Nephron (organoid): ENCODE measurements at regions not wholly inside any gene's neighbourhood (a gene's known extent, or its start where the extent isn't known, plus 50 kb on each side); places are given as distances from the start of the nearest gene placed in this dataset.

ENCODE experiments used
- H3K27ac Mint-ChIP-seq, 3 experiments: 2 replicates each; pipeline ENCODE4 v1.8.0; 2020; ENCODE audit warnings: mixed read lengths in 3 of 3, mild to moderate bottlenecking in 2 of 3, moderate library complexity in 1 of 3
- H3K27me3 Mint-ChIP-seq: 2 replicates; pipeline ENCODE4 v1.8.0; 2021; ENCODE audit warnings: low read depth, mild to moderate bottlenecking, moderate library complexity, mixed read lengths
- H3K36me3 Mint-ChIP-seq: 2 replicates; pipeline ENCODE4 v1.8.0; 2020; ENCODE audit warnings: low read depth, mixed read lengths
- H3K4me1 Mint-ChIP-seq: 2 replicates; pipeline ENCODE4 v1.8.0; 2020; ENCODE audit warnings: mixed read lengths
- H3K4me3 Mint-ChIP-seq, 3 experiments: 2 replicates each; pipeline ENCODE4 v1.8.0; 2020; ENCODE audit warnings: mild to moderate bottlenecking in 3 of 3, mixed read lengths in 3 of 3, moderate library complexity in 2 of 3
- H3K9me3 Mint-ChIP-seq: 2 replicates; pipeline ENCODE4 v1.8.0; 2020; ENCODE audit warnings: mixed read lengths
- CTCF ChIP-seq, 3 experiments: fragments of 200-600 bp; sonication (generic); IDR thresholded peaks; one replicate each; pipeline ENCODE4 v1.5.0; 2021; ENCODE audit warnings: antibody characterized with exemption in 3 of 3; ENCODE audit not compliant: unreplicated experiment in 3 of 3

- H3K27me3 Mint-ChIP-seq: peaks cover 3% of the 10 kb centered on the region
- no peak overlapping the region for H3K4me3 Mint-ChIP-seq
- no peak for TF ChIP-seq CTCF (IDR thresholded peaks at IDR 0.05; ENCODE audit: unreplicated experiment in 3 of 3)
- peaks cover 64% of the 10 kb centered on the region for H3K4me1 Mint-ChIP-seq
- peak overlapping the region in 2 of 3 experiments; percentile 80 to 82 for H3K27ac Mint-ChIP-seq
- H3K36me3 Mint-ChIP-seq: no peaks in the 10 kb centered on the region
- peaks cover 6% of the 10 kb centered on the region for H3K9me3 Mint-ChIP-seq
Measured at GRCh38 chr5:74184649-74185048, 455.9 kb downstream of the ENC1 start.

GRCh38 chr5:74183041-74183440 is 457.5 kb downstream of the ENC1 start:
- Mint-ChIP-seq H3K4me1 (peaks cover 76% of the 10 kb centered on the region), H3K4me3 (no peak overlapping the region), H3K36me3 (no peaks in the 10 kb centered on the region), H3K9me3 (peaks cover 2% of the 10 kb centered on the region), H3K27me3 (peaks cover 3% of the 10 kb centered on the region), H3K27ac (peak overlapping the region in 1 of 3 experiments; percentile 82)
- no peak for TF ChIP-seq CTCF (IDR thresholded peaks at IDR 0.05; ENCODE audit: unreplicated experiment in 3 of 3)

GRCh38 chr5:74182603-74183002 is 457.9 kb downstream of the ENC1 start:
- Mint-ChIP-seq H3K36me3 (no peaks in the 10 kb centered on the region), H3K9me3 (no peaks in the 10 kb centered on the region), H3K4me1 (peaks cover 76% of the 10 kb centered on the region), H3K4me3 (no peak overlapping the region), H3K27ac (peak overlapping the region in 2 of 3 experiments; percentile 42 to 60), H3K27me3 (peaks cover 7% of the 10 kb centered on the region)
- no peak for TF ChIP-seq CTCF (IDR thresholded peaks at IDR 0.05; ENCODE audit: unreplicated experiment in 3 of 3)

GRCh38 chr5:74179701-74180100 is 460.8 kb downstream of the ENC1 start:
- Mint-ChIP-seq H3K27me3 (peaks cover 20% of the 10 kb centered on the region), H3K36me3 (no peaks in the 10 kb centered on the region), H3K4me3 (no peak overlapping the region), H3K9me3 (no peaks in the 10 kb centered on the region), H3K27ac (peak overlapping the region in 2 of 3 experiments; percentile 84 to 89), H3K4me1 (peaks cover 62% of the 10 kb centered on the region)
- no peak for TF ChIP-seq CTCF (IDR thresholded peaks at IDR 0.05; ENCODE audit: unreplicated experiment in 3 of 3)

GRCh38 chr5:74179179-74179578 is 461.3 kb downstream of the ENC1 start:
- Mint-ChIP-seq H3K27ac (peak overlapping the region; percentile 52 to 89 (median 84)), H3K27me3 (peaks cover 20% of the 10 kb centered on the region), H3K4me1 (peaks cover 62% of the 10 kb centered on the region), H3K36me3 (no peaks in the 10 kb centered on the region), H3K9me3 (no peaks in the 10 kb centered on the region), H3K4me3 (peak overlapping the region in 1 of 3 experiments; percentile 31)
- no peak for TF ChIP-seq CTCF (IDR thresholded peaks at IDR 0.05; ENCODE audit: unreplicated experiment in 3 of 3)

GRCh38 chr5:74177961-74178360 is 462.6 kb downstream of the ENC1 start:
- Mint-ChIP-seq H3K27me3 (peaks cover 20% of the 10 kb centered on the region), H3K9me3 (no peaks in the 10 kb centered on the region), H3K4me1 (peaks cover 73% of the 10 kb centered on the region), H3K4me3 (no peak overlapping the region), H3K27ac (peak overlapping the region in 2 of 3 experiments; percentile 3 to 84), H3K36me3 (no peaks in the 10 kb centered on the region)
- no peak for TF ChIP-seq CTCF (IDR thresholded peaks at IDR 0.05; ENCODE audit: unreplicated experiment in 3 of 3)
